IMR-90 (cell line): ENCODE measurements at regions not wholly inside any gene's neighbourhood (a gene's known extent, or its start where the extent isn't known, plus 50 kb on each side); places are given as distances from the start of the nearest gene placed in this dataset.

ENCODE experiments used
- ATAC-seq: fragments of 200-7000 bp; cut with Tn5 transposase; 2 replicates; pipeline ENCODE4 v1.9.1; 2020; ENCODE audit warnings: low read depth, mild to moderate bottlenecking, moderate library complexity
- BruUV-seq: library from RNA; stranded (reverse); fragments of 400-500 nt; replicated peaks from 2 replicates; lab custom pipeline; 2021; lab: Mats Ljungman, UMichigan
- CTCF ChIA-PET: fragments of 300-600 bp; formaldehyde crosslinking; extraction: SDS; loops from one replicate; lab custom pipeline; 2021; ENCODE audit warnings: antibody characterized with exemption; lab: Yijun Ruan, JAX
- POLR2A ChIA-PET: fragments of 300-600 bp; sonication (Branson Sonifier 250); formaldehyde crosslinking; loops from one replicate; lab custom pipeline; 2022; ENCODE audit warnings: antibody characterized with exemption; ENCODE audit not compliant: unreplicated experiment; lab: Charles Lee
- DNase-seq: peaks from one replicate; pipeline ENCODE4 v3.0.0; 2013
- H2AFZ ChIP-seq: replicated peaks from 2 replicates; pipeline ENCODE3; 2013; ENCODE audit warnings: low read length, mild to moderate bottlenecking; ENCODE audit not compliant: poor library complexity
- H2AK5ac ChIP-seq: 2 replicates; pipeline ENCODE4 v1.6.1; 2013; ENCODE audit warnings: low read depth, low read length, inconsistent platforms
- H2AK9ac ChIP-seq: replicated peaks from 2 replicates; pipeline ENCODE3; 2013; ENCODE audit warnings: mild to moderate bottlenecking, low read depth, low read length, moderate library complexity; ENCODE audit not compliant: poor library complexity
- H2BK120ac ChIP-seq: 2 replicates; pipeline ENCODE4 v1.6.1; 2013; ENCODE audit warnings: low read depth, low read length, inconsistent platforms
- H2BK15ac ChIP-seq: 3 replicates; pipeline ENCODE4 v1.6.1; 2013; ENCODE audit warnings: low read depth, low read length, inconsistent platforms
- H2BK20ac ChIP-seq: 2 replicates; pipeline ENCODE4 v1.6.1; 2013; ENCODE audit warnings: low read depth, mild to moderate bottlenecking, inconsistent platforms, low read length, moderate library complexity
- H2BK5ac ChIP-seq: 2 replicates; pipeline ENCODE4 v1.6.1; 2013; ENCODE audit warnings: mild to moderate bottlenecking, low read depth, low read length, inconsistent platforms; ENCODE audit not compliant: poor library complexity, severe bottlenecking
- H3K14ac ChIP-seq: replicated peaks from 2 replicates; pipeline ENCODE4 v1.6.1; 2013; ENCODE audit warnings: low read depth, low read length, inconsistent platforms
- H3K18ac ChIP-seq: 2 replicates; pipeline ENCODE4 v1.6.1; 2013; ENCODE audit warnings: low read depth, low read length, control low read depth
- H3K23ac ChIP-seq: 2 replicates; pipeline ENCODE4 v1.6.1; 2013; ENCODE audit warnings: low read depth, low read length, inconsistent platforms
- H3K27ac ChIP-seq: 2 replicates; pipeline ENCODE4 v1.5.1; 2013; ENCODE audit warnings: mild to moderate bottlenecking, control low read depth, low read length; ENCODE audit not compliant: insufficient read depth
- H3K27me3 ChIP-seq: 2 replicates; pipeline ENCODE4 v1.6.1; 2013; ENCODE audit warnings: low read length; ENCODE audit not compliant: control insufficient read depth, insufficient read depth
- H3K36me3 ChIP-seq: 2 replicates; pipeline ENCODE4 v1.6.1; 2013; ENCODE audit warnings: low read length, mixed read lengths; ENCODE audit not compliant: control insufficient read depth, insufficient read depth
- H3K4ac ChIP-seq: 2 replicates; pipeline ENCODE4 v1.6.1; 2013; ENCODE audit warnings: low read depth, low read length, inconsistent platforms
- H3K4me1 ChIP-seq: 2 replicates; pipeline ENCODE4 v1.6.1; 2013; ENCODE audit warnings: low read length, mixed read lengths; ENCODE audit not compliant: control insufficient read depth, insufficient read depth
- H3K4me2 ChIP-seq: 2 replicates; pipeline ENCODE4 v1.6.1; 2013; ENCODE audit warnings: low read depth, mild to moderate bottlenecking, control low read depth, low read length, moderate library complexity
- H3K4me3 ChIP-seq: 2 replicates; pipeline ENCODE4 v1.5.1; 2013; ENCODE audit warnings: low read depth, mild to moderate bottlenecking, control low read depth, low read length, moderate library complexity; ENCODE audit not compliant: insufficient read depth
- H3K56ac ChIP-seq: 2 replicates; pipeline ENCODE4 v1.6.1; 2013; ENCODE audit warnings: low read length, inconsistent platforms; ENCODE audit not compliant: insufficient read depth; ENCODE audit errors: extremely low read depth
- H3K79me1 ChIP-seq, 2 experiments: 2 replicates each; pipeline ENCODE4 v1.6.1; 2013; ENCODE audit warnings: low read length in 2 of 2, inconsistent platforms in 1 of 2, low read depth in 1 of 2
- H3K9ac ChIP-seq: 2 replicates; pipeline ENCODE4 v1.6.1; 2013; ENCODE audit warnings: low read depth, low read length, control low read depth
- H3K9me1 ChIP-seq: 2 replicates; pipeline ENCODE4 v1.6.1; 2013; ENCODE audit warnings: low read length, inconsistent platforms; ENCODE audit not compliant: insufficient read depth
- H3K9me3 ChIP-seq: 2 replicates; pipeline ENCODE4 v1.6.1; 2013; ENCODE audit warnings: low read length; ENCODE audit not compliant: control insufficient read depth, insufficient read depth
- H4K20me1 ChIP-seq: 2 replicates; pipeline ENCODE4 v1.6.1; 2013; ENCODE audit warnings: low read length, inconsistent platforms; ENCODE audit not compliant: insufficient read depth
- H4K5ac ChIP-seq: 2 replicates; pipeline ENCODE4 v1.6.1; 2013; ENCODE audit warnings: mild to moderate bottlenecking, low read depth, low read length, control low read depth
- H4K8ac ChIP-seq, 2 experiments: 2 replicates each; pipeline ENCODE4 v1.6.1; 2013; ENCODE audit warnings: low read depth in 2 of 2, low read length in 2 of 2, control low read depth in 1 of 2, inconsistent platforms in 1 of 2
- H4K91ac ChIP-seq: 2 replicates; pipeline ENCODE4 v1.6.1; 2013; ENCODE audit warnings: low read depth, low read length, inconsistent platforms; ENCODE audit not compliant: insufficient read depth
- BHLHE40 ChIP-seq: fragments of 150-350 bp; IDR thresholded peaks from 2 replicates; pipeline ENCODE4 v1.6.1; 2016; ENCODE audit warnings: mild to moderate bottlenecking, low read depth, low read length
- CEBPB ChIP-seq: IDR thresholded peaks from 2 replicates; pipeline ENCODE4 v1.6.1; 2012; ENCODE audit warnings: low read depth, low read length, improper control_type of control experiment
- CHD1 ChIP-seq: IDR thresholded peaks from 2 replicates; pipeline ENCODE4 v1.6.1; 2012; ENCODE audit warnings: low read depth, low read length, improper control_type of control experiment
- ELK1 ChIP-seq: fragments of 150-350 bp; IDR thresholded peaks from 2 replicates; pipeline ENCODE4 v1.6.1; 2016; ENCODE audit warnings: low read depth, mild to moderate bottlenecking, low read length, moderate library complexity, borderline replicate concordance
- FOS ChIP-seq: fragments of 150-350 bp; IDR thresholded peaks from 2 replicates; pipeline ENCODE4 v1.6.1; 2016; ENCODE audit warnings: low read depth, low read length
- MAFK ChIP-seq: IDR thresholded peaks from 2 replicates; pipeline ENCODE4 v1.6.1; 2012; ENCODE audit warnings: low read depth, low read length, improper control_type of control experiment
- MAZ ChIP-seq: IDR thresholded peaks from 2 replicates; pipeline ENCODE4 v1.6.1; 2012; ENCODE audit warnings: low read depth, mild to moderate bottlenecking, low read length, improper control_type of control experiment, moderate library complexity, borderline replicate concordance
- MXI1 ChIP-seq: IDR thresholded peaks from 2 replicates; pipeline ENCODE4 v1.6.1; 2012; ENCODE audit warnings: low read depth, mild to moderate bottlenecking, low read length, moderate library complexity, borderline replicate concordance
- NFE2L2 ChIP-seq: fragments of 150-350 bp; IDR thresholded peaks from 2 replicates; pipeline ENCODE4 v1.6.1; 2016; ENCODE audit warnings: low read depth, mild to moderate bottlenecking, low read length
- POLR2A ChIP-seq: IDR thresholded peaks from 2 replicates; pipeline ENCODE4 v1.6.1; 2012; ENCODE audit warnings: mild to moderate bottlenecking, low read depth, low read length
- RAD21 ChIP-seq: IDR thresholded peaks from 2 replicates; pipeline ENCODE4 v1.6.1; 2012; ENCODE audit warnings: low read length, improper control_type of control experiment
- RCOR1 ChIP-seq: IDR thresholded peaks from 2 replicates; pipeline ENCODE4 v1.6.1; 2012; ENCODE audit warnings: mild to moderate bottlenecking, low read length, improper control_type of control experiment; ENCODE audit not compliant: insufficient replicate concordance
- RFX5 ChIP-seq: IDR thresholded peaks from 2 replicates; pipeline ENCODE4 v1.8.0; 2012; ENCODE audit warnings: low read depth, mild to moderate bottlenecking, low read length, moderate library complexity
- SMC3 ChIP-seq: fragments of 150-350 bp; IDR thresholded peaks from 2 replicates; pipeline ENCODE4 v1.6.1; 2016; ENCODE audit warnings: low read depth, mild to moderate bottlenecking, antibody characterized with exemption, low read length, moderate library complexity
- USF2 ChIP-seq: fragments of 150-350 bp; IDR thresholded peaks from 2 replicates; pipeline ENCODE4 v1.6.1; 2017; ENCODE audit warnings: mild to moderate bottlenecking, antibody characterized with exemption, low read length, low read depth
- WGBS, 2 experiments: methylation state at CpG; one replicate each; pipeline versions ENCODE4 v1.1.5 to v1.1.7; 2013; ENCODE audit warnings: missing lambda C conversion rate in 2 of 2; ENCODE audit not compliant: insufficient read length in 1 of 2; ENCODE audit errors: extremely low coverage in 2 of 2; 5-methylcytosine and 5-hydroxymethylcytosine counted together
- dilution Hi-C: fragments of 300-500 bp; cut with HindIII; formaldehyde crosslinking; loops from one replicate; pipeline ENCODE4 v1.14.3; 2018; ENCODE audit warnings: low sequenced_read_pairs; ENCODE audit not compliant: unreplicated experiment
- in situ Hi-C: fragments of 300-500 bp; cut with MboI; formaldehyde crosslinking; loops from 3 replicates; pipeline ENCODE4 v1.14.3; 2019; ENCODE audit warnings: low sequenced_read_pairs, inconsistent platforms, mixed read lengths
- intact Hi-C: fragments of 100-400 bp; cut with micrococcal nuclease; formaldehyde crosslinking; loops from 2 replicates; pipeline ENCODE4 v1.10.0; 2022
- TF ChIP-seq, protein P1 (sequence below): conservative IDR thresholded peaks from 2 replicates; pipeline ENCODE4 v1.5.1; 2012; ENCODE audit warnings: mild to moderate bottlenecking, low read depth, low read length, improper control_type of control experiment

GRCh38 chr2:145495590-145495989, 975.7 kb upstream of the ZEB2 start:
- in situ Hi-C loops (no loop called here), intact Hi-C loops (loop anchor here (5.0 kb wide), 1 partner anchor 48 kb away; no protein-coding TSS in a partner anchor), dilution Hi-C loops (no loop called here)
- CTCF ChIA-PET = no interaction called here
- H2AK9ac ChIP-seq = no peak overlapping the region
- TF ChIP-seq MXI1 (no peak), FOS (no peak), RAD21 (no peak), USF2 (no peak), RFX5 (no peak), ELK1 (no peak), BHLHE40 (no peak), MAZ (no peak), CHD1 (no peak), RCOR1 (no peak), CEBPB (no peak), NFE2L2 (no peak), POLR2A (no peak), MAFK (no peak), SMC3 (no peak)
- TF ChIP-seq, protein P1, sequence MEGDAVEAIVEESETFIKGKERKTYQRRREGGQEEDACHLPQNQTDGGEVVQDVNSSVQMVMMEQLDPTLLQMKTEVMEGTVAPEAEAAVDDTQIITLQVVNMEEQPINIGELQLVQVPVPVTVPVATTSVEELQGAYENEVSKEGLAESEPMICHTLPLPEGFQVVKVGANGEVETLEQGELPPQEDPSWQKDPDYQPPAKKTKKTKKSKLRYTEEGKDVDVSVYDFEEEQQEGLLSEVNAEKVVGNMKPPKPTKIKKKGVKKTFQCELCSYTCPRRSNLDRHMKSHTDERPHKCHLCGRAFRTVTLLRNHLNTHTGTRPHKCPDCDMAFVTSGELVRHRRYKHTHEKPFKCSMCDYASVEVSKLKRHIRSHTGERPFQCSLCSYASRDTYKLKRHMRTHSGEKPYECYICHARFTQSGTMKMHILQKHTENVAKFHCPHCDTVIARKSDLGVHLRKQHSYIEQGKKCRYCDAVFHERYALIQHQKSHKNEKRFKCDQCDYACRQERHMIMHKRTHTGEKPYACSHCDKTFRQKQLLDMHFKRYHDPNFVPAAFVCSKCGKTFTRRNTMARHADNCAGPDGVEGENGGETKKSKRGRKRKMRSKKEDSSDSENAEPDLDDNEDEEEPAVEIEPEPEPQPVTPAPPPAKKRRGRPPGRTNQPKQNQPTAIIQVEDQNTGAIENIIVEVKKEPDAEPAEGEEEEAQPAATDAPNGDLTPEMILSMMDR = no peak
- no peak overlapping the region for H3K27ac ChIP-seq
- H3K4me2 ChIP-seq = no peak overlapping the region
- H3K56ac ChIP-seq = no peak overlapping the region
- H4K5ac ChIP-seq = no peak overlapping the region
- H3K9ac ChIP-seq = no peak overlapping the region
- no peaks in the 10 kb centered on the region; the same call in 1 of the 2 replicates for H3K9me3 ChIP-seq
- WGBS, 2 experiments = no CpG with 5 or more reads among the region's 3 CpGs
- no peaks in the 10 kb centered on the region for H3K36me3 ChIP-seq
- H4K20me1 ChIP-seq = no peaks in the 10 kb centered on the region
- no peak overlapping the region for H4K91ac ChIP-seq
- no peak overlapping the region for H3K14ac ChIP-seq
- H2BK20ac ChIP-seq = no peak overlapping the region
- ATAC-seq (no peak), DNase-seq (no peak)
- no peak overlapping the region for H3K23ac ChIP-seq
- H3K79me1 ChIP-seq = no peaks in the 10 kb centered on the region
- H2BK120ac ChIP-seq = no peak overlapping the region
- no peak overlapping the region for H2BK5ac ChIP-seq
- H2AK5ac ChIP-seq = no peak overlapping the region
- H3K4ac ChIP-seq = no peak overlapping the region
- no peak overlapping the region for H3K4me3 ChIP-seq
- H2AFZ ChIP-seq = no peak overlapping the region
- H3K9me1 ChIP-seq = no peaks in the 10 kb centered on the region
- POLR2A ChIA-PET = no interaction called here
- no peaks in the 10 kb centered on the region for H3K4me1 ChIP-seq
- H3K18ac ChIP-seq = no peak overlapping the region
- no peak overlapping the region for H2BK15ac ChIP-seq
- BruUV-seq = no TSS peak
- H4K8ac ChIP-seq = no peak overlapping the region
- H3K27me3 ChIP-seq = no peaks in the 10 kb centered on the region
